SU-DHL-6 (cell line): ENCODE measurements at regions not wholly inside any gene's neighbourhood (a gene's known extent, or its start where the extent isn't known, plus 50 kb on each side); places are given as distances from the start of the nearest gene placed in this dataset.

ENCODE experiments used
- CTCF ChIP-seq: fragments of 200-600 bp; sonication (generic); IDR thresholded peaks from one replicate; pipeline ENCODE4 v1.5.1; 2017; ENCODE audit warnings: antibody characterized with exemption, mild to moderate bottlenecking, low read length, moderate library complexity; ENCODE audit not compliant: insufficient read depth, poor library complexity, severe bottlenecking
- EZH2phosphoT487 ChIP-seq: fragments of 200-600 bp; sonication (generic), shearing (Covaris generic); conservative IDR thresholded peaks from 2 replicates; pipeline ENCODE4 v1.6.1; 2018; ENCODE audit warnings: mild to moderate bottlenecking, antibody characterized with exemption, low read length, moderate library complexity, mixed read lengths

DNA sequence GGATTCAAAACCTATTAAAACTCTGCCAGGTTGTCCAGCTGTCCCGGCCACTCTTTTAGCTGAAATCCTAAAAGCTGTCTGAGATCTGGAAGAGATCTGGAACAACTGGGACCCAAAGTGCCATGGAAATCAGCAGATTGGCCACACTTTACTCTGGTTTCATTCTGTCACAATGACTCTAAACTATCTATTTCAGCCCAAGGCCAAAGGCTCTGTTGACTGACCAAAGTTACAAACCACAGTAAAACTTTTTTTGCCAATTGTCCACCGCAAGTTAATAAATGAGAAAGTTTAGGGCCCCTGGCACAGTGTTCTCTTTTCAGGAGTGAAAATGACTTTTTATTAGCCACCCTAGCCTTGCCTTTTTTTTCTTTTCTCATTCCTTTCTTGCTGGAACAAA, 113.4 kb upstream of the CPM start:
- TF ChIP-seq EZH2phosphoT487 (no peak), CTCF (no peak)
